COLO668 (cell line): ENCODE measurements at regions not wholly inside any gene's neighbourhood (a gene's known extent, or its start where the extent isn't known, plus 50 kb on each side); places are given as distances from the start of the nearest gene placed in this dataset.
"Not testable (repeated sequence)": the region's sequence is repeated elsewhere in the genome, so short reads cannot be mapped to it uniquely, and the experiment has no call there.

Experiments used
- DNase-seq: peaks from one replicate; lab custom pipeline; 2025; ENCODE audit not compliant: unreplicated experiment; lab: John Stamatoyannopoulos, UW

- no peak for DNase-seq
Observed at GRCh38 chr7:17554341-17555015, 256.0 kb downstream of the AHR start.

- no peak for DNase-seq
Observed at GRCh38 chr7:17556247-17556956, 257.9 kb downstream of the AHR start.

GRCh38 chr7:17557251-17557671 is 258.8 kb downstream of the AHR start:
- DNase-seq, result no peak

GRCh38 chr7:17558135-17558534 is 259.7 kb downstream of the AHR start:
- no peak for DNase-seq

GRCh38 chr7:17558558-17559332 is 260.3 kb downstream of the AHR start:
- DNase-seq, result no peak

GRCh38 chr7:17559388-17559787 is 260.9 kb downstream of the AHR start:
- no peak for DNase-seq

GRCh38 chr7:17560516-17560915 is 262.1 kb downstream of the AHR start:
- DNase-seq, result no peak

GRCh38 chr7:17560966-17561365 is 262.5 kb downstream of the AHR start:
- DNase-seq, result no peak

GRCh38 chr7:17564678-17565212 is 266.3 kb downstream of the AHR start:
- no peak for DNase-seq

- no peak for DNase-seq
Observed at GRCh38 chr7:17580141-17580540, 281.7 kb downstream of the AHR start.

- no peak for DNase-seq
Observed at GRCh38 chr7:17580856-17581255, 282.4 kb downstream of the AHR start.

- no peak for DNase-seq
Observed at GRCh38 chr7:17581301-17581700, 282.8 kb downstream of the AHR start.

GRCh38 chr7:17582696-17583095 is 284.2 kb downstream of the AHR start:
- not testable (repeated sequence) for DNase-seq

- DNase-seq, result no peak
Observed at GRCh38 chr7:17583786-17584185, 285.3 kb downstream of the AHR start.

GRCh38 chr7:17584822-17585221 is 286.4 kb downstream of the AHR start:
- DNase-seq, result no peak

- no peak for DNase-seq
Observed at GRCh38 chr7:17586711-17587110, 288.3 kb downstream of the AHR start.

GRCh38 chr7:17588730-17589129 is 290.3 kb downstream of the AHR start:
- DNase-seq, result no peak

GRCh38 chr7:17589671-17590070 is 291.2 kb downstream of the AHR start:
- no peak for DNase-seq

- no peak for DNase-seq
Observed at GRCh38 chr7:17590221-17590620, 291.8 kb downstream of the AHR start.

GRCh38 chr7:17593819-17594419 is 295.5 kb downstream of the AHR start:
- no peak for DNase-seq

GRCh38 chr7:17595546-17595945 is 297.1 kb downstream of the AHR start:
- DNase-seq, result no peak
